GM18511 (cell line): ENCODE measurements at regions not wholly inside any gene's neighbourhood (a gene's known extent, or its start where the extent isn't known, plus 50 kb on each side); places are given as distances from the start of the nearest gene placed in this dataset.

Experiments used
- ATAC-seq: cut with Tn5 transposase; IDR thresholded peaks from one replicate; pipeline ENCODE4 v1.9.1; 2021; ENCODE audit warnings: mild to moderate bottlenecking, moderate library complexity; ENCODE audit not compliant: unreplicated experiment

DNA sequence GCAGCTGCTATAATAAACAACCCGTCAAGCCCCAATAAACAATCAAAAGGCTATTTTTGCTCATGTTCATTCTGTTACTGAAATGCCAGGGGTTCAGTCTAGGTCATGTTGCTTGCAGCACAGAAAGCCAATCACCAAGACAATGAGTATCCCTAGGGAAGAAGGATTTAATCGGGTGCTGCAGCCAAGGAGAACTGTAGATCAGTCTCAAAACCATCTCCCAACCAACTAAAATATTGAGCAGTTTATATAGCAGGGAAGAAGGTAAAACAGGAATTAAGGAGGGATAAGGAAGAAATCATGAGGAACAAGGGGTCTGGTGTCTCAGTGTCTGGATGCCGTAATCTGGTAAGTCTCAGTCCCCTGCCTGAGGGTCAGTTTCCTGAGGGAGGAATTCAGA, 169.5 kb downstream of the BLID start:
- no peak for ATAC-seq

DNA sequence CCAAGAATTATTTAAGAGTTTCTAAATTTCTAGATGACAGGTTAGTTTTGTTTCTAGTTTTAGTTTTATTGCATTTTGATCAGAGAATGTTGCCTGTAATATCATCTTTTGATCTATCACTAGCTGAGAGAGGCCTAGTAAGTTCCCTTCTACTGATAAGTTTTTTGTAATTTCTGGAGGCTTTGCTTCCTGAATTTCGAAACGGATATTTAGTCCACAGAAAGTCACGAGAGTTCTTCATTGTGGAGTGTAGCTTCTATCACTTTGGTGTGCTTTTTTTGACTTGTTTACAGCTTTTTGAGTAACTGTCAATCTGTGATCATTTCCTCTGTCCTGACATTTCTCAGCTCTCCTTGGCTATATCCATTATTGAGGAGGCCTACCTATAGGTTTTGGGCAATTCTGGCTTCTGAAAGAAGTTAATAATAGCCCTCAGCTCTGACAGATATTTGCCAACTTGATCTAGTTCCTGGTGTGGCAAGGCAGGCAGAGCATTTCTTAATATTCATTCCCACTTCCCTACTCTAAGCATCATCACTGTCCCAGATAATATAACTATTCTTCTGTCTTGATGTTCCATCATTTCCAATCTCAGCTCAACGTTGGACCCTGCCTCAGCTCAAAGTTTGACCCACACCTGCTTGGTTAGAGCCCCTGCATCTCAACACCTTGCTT, 171.3 kb downstream of the BLID start:
- no peak for ATAC-seq

DNA sequence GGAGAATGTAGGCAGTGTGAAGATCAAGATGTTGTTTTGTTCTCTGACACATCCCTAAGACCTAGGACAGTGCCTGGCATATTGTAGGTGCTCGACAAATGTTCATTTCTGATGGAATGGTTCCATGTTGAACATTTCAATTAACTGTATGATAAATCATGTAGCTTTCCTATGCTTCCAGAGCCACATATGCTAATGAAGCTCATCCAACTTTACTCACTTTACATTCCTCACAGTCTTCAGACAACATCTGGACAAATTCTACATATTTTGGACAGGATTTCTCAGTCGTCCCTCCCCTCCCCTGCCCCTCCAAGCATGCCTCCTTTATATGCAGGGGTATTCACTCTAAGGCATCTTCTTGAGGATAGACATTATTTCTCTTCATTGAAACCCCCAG, 177.9 kb downstream of the BLID start:
- ATAC-seq: no peak

DNA sequence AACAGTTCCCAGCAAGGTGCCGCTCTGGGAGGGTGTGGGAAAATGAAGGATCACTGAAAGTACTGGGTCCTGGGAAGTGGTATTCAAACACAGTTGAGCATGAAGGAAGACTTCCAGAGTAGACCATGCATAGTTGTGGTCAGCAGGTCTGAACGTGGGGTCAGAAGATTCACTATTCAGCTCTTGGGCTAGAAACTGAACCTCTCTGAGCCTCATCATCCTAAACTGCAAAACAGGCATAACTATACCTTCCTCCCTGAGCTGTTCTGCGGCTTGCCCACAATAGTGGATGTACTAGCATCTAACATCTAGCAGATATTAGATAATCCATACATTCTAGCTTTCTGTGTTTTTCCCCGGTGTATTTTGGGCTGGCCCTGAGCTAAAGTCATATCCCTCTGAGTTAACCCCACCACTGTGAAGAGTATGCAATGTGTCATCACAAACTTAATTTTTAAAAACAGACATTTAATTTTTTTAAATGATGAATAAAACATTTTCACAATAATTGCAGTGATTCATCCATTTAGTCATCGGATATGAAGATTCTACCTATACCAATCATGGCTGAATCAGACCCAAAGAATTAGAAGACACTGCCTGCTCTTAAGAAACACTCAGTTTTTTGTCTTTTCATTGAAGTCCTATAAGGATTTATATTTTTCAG, 179.1 kb downstream of the BLID start:
- no peak for ATAC-seq

DNA sequence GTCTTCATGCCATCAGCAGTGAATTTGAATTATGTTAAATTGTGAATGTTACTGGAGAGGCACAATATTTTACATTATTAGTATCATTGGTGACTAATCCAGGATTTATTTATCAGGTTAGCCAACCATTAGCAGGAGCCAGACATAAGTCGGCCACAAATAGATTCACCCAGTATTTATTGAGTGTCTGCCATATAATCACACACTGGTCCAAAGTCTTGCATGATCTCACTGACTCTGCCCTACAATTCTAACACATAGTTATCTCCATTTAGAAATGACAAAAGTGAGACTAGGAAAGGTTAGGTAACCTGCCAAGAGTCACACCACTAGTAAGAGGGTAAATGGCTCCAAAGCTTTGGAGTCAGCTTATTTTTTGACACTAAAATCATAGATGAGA, 179.6 kb downstream of the BLID start:
- no peak for ATAC-seq

DNA sequence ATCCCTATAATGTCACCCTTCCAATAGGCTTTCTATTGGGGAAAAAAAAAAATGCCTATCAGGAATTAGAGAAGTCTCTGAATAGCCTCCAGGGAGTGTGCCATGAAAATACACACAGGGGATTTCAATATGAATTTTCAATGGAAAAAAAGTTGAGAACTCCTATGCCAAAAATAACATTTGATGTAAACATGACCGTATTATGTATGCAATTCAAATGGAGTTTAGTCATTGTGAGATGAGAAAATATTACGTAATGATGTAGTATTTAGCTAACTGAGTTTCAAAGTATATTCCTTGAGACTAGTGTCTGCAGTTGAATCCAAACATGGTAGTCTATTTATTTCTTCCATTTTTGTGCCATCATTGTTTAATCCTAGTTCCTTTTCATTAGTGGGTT, 182.3 kb downstream of the BLID start:
- ATAC-seq: no peak

DNA sequence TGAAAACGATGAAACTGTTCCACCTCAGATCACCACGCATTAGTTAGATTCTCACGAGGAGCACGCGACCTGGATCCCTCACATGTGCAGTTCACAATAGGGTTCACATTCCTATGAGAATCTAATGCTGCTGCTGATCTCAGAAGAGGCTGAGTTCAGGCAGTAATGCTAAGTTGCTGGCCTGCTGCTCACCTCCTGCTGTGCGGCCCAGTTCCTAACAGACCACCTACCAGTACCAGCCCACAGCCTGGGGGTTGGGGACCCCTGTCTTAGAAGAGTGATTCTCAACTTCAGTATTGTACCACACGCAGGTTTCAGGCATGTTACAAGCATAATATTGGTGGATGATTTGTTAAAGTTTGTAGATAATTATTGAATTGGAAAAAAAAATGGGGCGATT, 182.7 kb downstream of the BLID start:
- no peak for ATAC-seq

DNA sequence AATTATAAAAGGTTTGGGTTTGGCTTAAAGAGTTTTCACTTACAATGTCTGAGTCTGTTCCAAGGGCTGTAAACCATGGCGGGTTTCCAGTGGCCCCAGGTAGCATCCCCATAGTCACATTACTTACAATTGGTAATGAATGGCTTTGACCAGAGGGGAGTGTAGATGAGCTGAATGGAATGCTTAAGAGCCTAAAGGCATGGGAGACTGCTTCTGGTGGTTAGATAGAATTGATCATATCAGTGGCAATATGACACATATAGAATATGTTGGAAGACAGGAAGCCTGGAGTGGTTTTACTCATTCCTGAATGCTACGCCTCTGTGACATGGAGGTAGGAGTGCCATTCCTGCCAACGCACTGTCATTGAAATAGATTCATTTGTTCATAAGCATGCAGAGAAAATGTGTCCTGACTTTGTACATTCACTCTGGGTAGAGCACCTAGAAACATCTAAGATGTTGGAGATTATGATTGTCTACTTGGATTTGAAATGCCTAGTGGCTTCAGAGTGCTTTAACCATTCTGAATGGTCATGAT, 183.3 kb downstream of the BLID start:
- ATAC-seq: no peak

DNA sequence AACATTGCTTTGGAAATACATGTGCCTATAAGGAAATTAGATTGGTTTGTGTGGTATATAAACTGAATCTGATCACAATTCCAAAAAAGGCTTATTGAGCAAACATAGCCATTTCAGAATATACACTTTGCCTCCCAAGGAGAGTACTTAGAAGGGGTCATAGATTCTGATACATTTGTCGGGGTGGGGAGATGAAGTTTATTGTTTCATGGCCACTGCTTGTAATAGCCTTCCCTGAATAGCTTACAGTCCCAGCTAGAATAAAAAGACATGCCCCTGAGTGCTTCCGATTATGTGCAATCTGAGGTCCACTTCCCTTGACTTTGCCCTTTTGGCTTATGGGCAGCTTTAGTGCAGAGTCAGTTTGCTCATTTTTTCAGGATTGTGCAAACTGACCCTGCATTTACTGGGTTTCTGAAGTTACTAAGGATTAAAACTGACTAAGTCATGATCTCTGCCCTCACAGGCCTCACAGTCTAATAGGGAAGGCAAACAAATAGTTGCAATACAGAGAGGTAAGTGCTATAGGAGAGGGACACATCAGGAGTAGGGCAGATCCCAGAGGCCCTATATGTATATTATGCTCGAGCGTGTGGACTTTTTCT, 184.2 kb downstream of the BLID start:
- ATAC-seq: no peak

DNA sequence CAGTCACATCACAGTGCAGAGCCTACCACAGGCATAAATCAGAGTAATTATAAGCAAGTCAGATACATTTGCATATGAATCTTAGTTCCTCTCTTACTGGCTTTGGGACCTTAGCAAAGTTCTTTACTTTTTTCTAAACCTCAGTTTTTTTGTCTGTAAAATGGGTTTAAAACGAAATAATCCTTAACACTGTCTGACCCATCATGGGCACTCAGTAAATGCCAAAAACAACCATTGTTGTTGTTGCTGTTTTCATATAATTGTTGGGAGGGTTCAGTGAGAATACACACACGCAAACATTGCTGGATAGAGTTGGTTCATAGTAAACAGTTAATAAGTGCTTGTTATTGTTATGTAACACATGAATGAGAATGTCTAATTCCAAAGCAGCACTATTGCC, 184.9 kb downstream of the BLID start:
- no peak for ATAC-seq

DNA sequence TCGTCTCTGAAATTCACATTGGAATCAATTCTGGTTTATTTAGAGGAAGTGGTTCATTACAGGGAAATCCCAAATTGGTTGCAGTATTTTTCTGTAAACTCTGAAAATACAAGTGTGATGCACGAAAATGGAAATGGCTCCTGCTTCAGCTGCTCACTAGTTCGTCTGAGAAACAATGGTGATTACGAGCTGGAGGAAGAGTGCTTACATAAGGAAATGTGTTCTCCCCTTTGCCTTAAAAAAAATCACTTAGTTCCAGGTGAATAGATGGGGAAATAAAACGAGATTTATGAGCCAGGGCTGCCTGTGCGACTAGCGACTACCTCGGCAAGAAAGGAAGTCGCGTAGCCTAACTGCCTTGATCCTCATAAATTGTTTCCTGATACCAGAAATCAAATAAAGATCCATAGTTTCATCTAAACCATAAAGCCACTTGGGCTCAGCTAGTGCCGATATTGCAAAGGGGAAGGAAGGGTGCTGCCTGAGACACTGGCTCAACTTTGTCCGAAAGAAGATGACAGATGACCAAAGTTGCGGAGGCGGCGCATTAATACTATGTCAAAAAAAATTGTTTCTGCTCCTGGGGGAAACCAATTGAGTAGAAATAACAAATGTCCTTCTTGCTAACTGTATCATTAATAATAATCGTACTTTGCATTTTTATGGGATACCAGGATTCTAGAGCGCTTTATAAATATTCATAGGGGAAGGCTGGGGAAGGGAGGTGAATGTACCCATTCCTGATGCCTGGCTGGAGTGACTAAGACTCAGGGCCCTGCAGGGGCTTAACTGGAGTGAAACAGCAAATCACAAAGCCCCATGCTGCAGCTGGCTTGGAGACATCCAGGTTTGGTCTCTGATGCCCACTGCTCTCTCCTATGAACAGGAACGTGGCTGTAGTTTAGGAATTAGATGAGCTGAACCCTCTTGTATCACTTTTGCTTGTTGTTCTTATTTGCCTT, 185.7 kb downstream of the BLID start:
- ATAC-seq: peak; percentile 69

DNA sequence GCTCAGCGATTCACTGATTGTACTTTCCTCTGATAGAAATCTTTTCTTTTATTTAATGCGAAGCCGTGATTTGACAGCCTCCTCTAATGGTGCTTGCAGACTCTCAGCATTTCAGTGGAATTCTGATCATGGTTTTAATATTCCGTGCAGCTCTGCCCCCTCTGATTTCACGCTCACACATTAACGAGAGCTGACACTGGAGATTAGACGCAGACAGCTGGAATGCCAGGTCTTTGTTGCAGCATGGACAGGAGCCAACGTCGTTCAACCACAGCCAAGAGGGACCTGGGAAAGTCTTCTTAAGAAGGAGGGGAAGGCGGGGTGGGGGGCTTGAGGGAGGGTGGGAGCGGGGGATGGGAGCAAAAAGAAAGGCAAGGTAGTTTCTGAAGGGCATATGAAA, 186.4 kb downstream of the BLID start:
- peak; percentile 40 for ATAC-seq

DNA sequence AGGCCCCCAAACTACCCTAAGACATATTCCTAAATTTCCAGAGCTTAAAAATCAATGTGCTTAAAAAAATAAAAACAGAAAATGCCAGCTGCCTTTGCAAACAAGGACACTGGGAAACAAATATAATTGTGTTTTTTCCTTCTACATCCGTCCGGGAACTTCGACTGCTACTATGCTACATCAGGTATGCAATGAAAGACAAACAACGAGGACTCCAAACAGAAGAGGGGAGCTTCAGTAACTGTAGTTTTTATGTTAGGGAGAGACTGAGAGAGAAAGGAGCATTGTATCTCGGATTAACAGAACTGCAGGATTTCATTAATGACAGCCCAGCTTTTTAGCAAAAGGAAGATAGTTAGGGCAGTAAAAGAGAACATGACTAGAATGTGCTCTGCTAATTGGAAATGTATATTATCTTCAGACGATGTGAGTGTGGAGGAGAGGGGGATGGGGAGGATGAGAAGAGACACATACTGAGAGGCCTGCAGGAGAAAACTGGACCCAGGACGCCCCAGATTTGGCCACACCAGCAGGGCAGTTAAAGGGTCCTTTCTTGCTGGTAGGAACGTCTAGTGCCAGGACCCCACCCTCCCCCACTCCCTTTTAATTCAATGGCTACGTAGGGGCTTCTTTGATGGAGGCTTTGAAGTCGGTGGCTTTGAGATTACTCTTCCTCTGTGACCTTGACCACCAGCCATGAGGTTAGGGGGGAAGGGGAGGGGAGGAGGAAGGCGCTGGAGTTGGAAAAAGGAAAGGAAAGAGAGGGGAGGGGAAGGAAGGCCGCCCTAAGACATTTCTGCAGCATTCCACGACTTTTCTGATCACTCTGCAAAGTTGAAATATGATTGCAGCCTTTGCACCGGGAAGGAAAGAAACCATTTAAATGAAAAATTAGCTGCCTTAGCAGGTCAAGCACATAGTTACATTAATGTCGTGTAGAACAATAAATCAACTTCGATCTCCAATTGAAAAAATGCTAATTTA, 187.1 kb downstream of the BLID start:
- ATAC-seq: no peak

DNA sequence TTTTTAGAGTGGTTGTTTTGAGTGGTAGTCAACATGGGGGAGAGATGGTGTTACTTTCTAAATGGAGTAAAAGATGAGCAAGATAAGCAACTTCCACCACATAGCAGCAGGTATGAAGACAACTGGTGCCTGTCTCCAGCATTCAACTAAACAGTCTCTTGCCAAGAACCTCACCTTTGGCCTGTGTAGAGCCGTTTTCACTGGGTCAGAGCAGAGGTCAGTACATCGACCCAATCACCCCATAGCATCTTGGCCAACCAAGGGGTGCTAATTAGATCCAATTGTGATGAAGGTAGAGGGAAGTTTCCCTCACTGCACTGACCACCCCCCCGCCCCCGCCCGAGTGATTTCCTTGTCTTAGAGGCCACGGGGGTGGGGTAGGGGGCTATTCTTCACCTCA, 188.2 kb downstream of the BLID start:
- ATAC-seq: no peak

DNA sequence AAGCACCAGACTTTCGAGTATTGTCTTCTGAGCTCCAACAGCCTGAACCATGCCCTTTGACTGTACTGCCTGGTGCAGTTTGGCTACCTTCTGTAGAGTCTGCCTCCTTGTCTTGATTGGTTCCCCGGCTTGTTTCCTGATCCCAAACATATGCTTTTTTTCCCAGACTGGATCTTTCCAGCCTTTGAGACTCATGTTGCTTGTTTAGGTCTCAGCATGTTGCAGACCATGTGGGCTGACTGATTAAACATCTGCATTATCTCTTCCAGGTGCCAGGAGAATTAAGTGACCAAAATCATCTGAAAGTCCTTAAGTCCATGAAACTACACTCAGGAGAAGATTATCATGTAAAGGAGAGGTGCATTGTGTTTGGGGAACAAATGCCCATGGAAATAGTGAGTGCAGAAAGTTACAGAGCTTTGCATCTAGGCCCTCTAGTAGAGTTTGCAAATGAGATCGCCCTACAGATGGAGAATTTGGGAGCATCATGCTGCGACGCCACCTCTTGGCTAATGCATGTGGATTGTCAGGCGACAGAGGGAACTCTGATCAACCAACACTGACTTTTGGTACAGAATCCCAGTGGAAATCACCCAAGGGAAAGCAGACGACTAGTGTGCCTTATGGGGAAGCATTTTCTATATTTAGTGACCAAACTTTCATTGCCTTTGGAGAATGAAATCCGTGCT, 188.8 kb downstream of the BLID start:
- ATAC-seq: no peak

DNA sequence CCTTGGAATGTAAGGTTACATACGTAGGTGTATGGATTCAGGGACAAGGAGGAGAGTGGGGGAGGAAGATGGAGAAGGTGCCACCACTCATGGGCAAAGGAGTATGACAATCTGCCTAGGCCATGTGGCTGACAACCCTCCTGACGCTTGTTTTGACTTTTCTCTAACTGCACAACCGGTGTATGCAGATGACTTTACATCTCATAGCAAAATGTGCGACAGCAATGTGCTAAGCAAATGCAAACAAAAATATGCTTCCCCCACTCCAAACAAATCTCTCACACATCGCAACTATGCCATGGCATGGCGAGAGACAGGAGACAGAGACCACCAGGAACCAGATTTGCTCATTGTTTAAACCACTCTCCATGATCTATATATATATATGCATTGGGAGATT, 191.8 kb downstream of the BLID start:
- ATAC-seq: no peak

DNA sequence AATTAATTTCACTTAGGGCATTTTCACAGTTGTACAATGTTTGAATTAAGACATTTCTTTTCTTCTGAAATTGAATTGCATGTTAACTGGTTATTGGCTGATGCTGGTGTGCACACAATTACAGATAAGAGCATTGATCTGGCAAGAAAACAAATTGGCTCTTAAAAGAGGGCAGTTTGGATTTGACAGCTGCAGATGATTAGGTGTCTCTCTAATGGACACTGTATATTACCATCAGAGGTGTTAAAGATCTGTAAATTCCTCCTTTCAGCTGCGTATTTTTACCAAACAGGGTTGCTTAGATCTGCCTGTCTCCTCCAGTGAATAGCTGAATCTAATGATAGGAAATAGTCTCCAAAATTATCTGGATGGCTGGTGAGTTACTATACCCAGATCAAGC, 198.5 kb downstream of the BLID start:
- ATAC-seq: no peak

DNA sequence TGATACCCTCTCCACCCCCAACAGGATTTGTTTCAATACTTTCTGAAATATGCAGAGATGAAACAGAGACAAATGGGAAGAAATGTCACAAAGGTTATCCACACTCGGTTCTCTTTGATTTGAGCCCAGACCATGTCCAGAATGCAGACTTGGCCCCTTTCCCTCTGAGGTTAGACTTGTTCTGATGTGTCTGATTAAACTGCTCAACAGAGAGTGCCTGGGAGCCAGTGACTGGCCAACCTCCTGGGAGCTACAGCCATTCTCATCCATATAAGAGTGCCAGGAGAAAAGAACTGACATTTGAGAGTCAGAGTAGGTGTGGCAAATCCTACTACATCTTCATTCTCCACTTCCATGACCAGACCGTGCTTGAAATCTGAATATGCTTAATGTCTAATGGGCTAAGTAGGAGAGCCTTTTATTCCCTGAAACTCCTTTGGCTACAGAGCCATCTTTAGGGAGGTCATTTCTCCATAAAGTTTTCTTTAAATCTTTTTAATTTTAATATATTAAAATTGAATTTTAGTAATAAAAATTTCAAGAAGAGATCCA, 201.4 kb downstream of the BLID start:
- ATAC-seq: no peak

DNA sequence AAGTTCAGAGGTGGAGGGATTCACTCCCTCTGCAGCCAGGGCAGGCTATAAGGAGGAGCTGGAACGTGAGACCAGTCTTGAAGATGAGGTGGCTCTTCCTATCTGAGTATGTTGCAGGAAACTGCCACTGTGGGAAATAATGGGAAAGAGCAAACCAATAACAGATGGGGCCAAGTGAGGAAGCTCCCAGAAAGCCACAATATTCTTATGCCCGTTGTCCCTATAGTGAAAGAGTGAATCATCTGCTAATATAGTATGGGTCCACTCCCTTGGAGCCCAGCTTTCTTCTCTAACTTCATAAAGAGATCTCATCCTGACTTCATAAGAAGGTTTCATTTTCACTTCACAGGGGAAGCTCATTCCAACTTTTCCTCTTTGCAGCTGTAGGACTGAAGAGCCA, 206.4 kb downstream of the BLID start:
- no peak for ATAC-seq
